MCF 10A (cell line): ENCODE measurements at regions not wholly inside any gene's neighbourhood (a gene's known extent, or its start where the extent isn't known, plus 50 kb on each side); places are given as distances from the start of the nearest gene placed in this dataset.

ENCODE experiments used
- BruUV-seq: library from RNA; stranded (reverse); fragments of 400-500 nt; replicated peaks from 2 replicates; lab custom pipeline; 2021; lab: Mats Ljungman, UMichigan
- CTCF ChIA-PET: fragments of 300-600 bp; sonication (Branson Sonifier 250); formaldehyde crosslinking; extraction: SDS; loops from one replicate; lab custom pipeline; 2021; ENCODE audit warnings: antibody characterized with exemption, inconsistent platforms; lab: Yijun Ruan, JAX
- POLR2A ChIA-PET: fragments of 300-600, 350-650 bp; sonication (Branson Sonifier 250); formaldehyde crosslinking; extraction: SDS; loops from one replicate; lab custom pipeline; 2020; ENCODE audit warnings: antibody characterized with exemption, inconsistent platforms; lab: Yijun Ruan, JAX
- DNase-seq: peaks from one replicate; pipeline ENCODE4 v3.0.0-alpha.2; 2018; ENCODE audit not compliant: unreplicated experiment
- H3K27ac Mint-ChIP-seq: one replicate; pipeline ENCODE4 v1.8.0; 2022; ENCODE audit warnings: mild to moderate bottlenecking, low read depth, mixed read lengths; ENCODE audit not compliant: unreplicated experiment
- H3K27me3 Mint-ChIP-seq: one replicate; pipeline ENCODE4 v1.8.0; 2022; ENCODE audit warnings: mixed read lengths; ENCODE audit not compliant: insufficient read depth, unreplicated experiment
- H3K36me3 Mint-ChIP-seq: one replicate; pipeline ENCODE4 v1.8.0; 2022; ENCODE audit warnings: mild to moderate bottlenecking, moderate library complexity, mixed read lengths; ENCODE audit not compliant: insufficient read depth, unreplicated experiment
- H3K4me1 Mint-ChIP-seq: one replicate; pipeline ENCODE4 v1.8.0; 2022; ENCODE audit warnings: mixed read lengths; ENCODE audit not compliant: insufficient read depth, unreplicated experiment
- H3K4me3 Mint-ChIP-seq: one replicate; pipeline ENCODE4 v1.8.0; 2022; ENCODE audit warnings: mild to moderate bottlenecking, moderate library complexity, mixed read lengths; ENCODE audit not compliant: unreplicated experiment
- H3K9me3 Mint-ChIP-seq: one replicate; pipeline ENCODE4 v1.8.0; 2022; ENCODE audit warnings: mixed read lengths; ENCODE audit not compliant: unreplicated experiment
- intact Hi-C: fragments of 100-400 bp; cut with micrococcal nuclease; formaldehyde crosslinking; loops from 2 replicates; pipeline ENCODE4 v1.14.1; 2022
- TF ChIP-seq, protein P1 (sequence below): fragments of 200-600 bp; IDR thresholded peaks from one replicate; pipeline ENCODE4 v1.8.0; 2022; ENCODE audit warnings: antibody characterized with exemption, mild to moderate bottlenecking; ENCODE audit not compliant: unreplicated experiment

DNA sequence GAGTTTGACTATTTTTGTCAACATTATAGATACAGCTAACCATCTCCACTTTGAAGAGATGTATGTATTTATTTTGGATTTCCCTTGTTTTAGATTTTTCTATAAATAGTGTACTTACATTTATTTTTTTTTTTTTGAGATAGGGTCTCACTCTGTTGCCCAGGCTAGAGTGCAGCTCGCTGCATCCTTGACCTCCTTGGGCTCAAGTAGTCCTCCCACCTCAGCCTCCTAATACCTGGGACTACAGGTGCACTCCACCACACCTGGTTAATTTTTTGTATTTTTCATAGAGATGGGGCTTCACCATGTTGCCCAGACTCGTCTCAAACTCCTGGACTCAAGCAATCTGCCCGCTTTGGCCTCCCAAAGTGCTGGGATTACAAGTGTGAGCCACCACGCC, 55.3 kb upstream of the TRPM1 start:
- H3K4me1 Mint-ChIP-seq: no peaks in the 10 kb centered on the region
- POLR2A ChIA-PET: interaction anchor here (0.7 kb wide), 1 partner anchor 196 kb away, joined by 3 read pairs; no protein-coding TSS in a partner anchor

DNA sequence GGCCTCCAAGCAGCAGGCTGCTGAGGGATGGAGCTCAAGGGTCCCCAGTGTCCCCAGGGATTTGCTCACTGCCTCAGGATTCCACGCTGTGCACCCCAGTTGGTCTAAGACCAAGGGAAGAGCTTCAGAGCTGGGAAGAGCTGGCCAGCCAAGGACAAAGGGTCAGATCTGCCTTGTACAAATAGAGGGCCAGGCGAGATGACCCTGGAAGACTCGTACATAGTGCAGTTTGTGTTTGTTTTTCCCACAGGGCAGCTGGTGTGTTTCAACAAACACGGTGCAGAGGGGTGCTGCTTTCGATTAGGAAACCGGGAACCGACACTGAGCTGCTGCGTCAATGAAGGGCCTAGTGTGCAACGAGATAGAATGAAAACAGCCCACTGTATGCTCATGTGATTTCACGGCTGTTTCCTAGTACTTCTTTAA, 56.1 kb upstream of the TRPM1 start:
- intact Hi-C loops: no loop called here
- CTCF ChIA-PET: interaction anchor here (1.1 kb wide), 1 partner anchor 299 kb away, joined by 4 read pairs; no protein-coding TSS in a partner anchor

More for the DNA sequence above, 55.3 kb upstream of the TRPM1 start:
- Mint-ChIP-seq H3K36me3 (no peaks in the 10 kb centered on the region), H3K27me3 (no peaks in the 10 kb centered on the region), H3K9me3 (no peaks in the 10 kb centered on the region), H3K4me3 (no peak overlapping the region), H3K27ac (no peak overlapping the region)
- BruUV-seq: no TSS peak
- TF ChIP-seq, protein P1, sequence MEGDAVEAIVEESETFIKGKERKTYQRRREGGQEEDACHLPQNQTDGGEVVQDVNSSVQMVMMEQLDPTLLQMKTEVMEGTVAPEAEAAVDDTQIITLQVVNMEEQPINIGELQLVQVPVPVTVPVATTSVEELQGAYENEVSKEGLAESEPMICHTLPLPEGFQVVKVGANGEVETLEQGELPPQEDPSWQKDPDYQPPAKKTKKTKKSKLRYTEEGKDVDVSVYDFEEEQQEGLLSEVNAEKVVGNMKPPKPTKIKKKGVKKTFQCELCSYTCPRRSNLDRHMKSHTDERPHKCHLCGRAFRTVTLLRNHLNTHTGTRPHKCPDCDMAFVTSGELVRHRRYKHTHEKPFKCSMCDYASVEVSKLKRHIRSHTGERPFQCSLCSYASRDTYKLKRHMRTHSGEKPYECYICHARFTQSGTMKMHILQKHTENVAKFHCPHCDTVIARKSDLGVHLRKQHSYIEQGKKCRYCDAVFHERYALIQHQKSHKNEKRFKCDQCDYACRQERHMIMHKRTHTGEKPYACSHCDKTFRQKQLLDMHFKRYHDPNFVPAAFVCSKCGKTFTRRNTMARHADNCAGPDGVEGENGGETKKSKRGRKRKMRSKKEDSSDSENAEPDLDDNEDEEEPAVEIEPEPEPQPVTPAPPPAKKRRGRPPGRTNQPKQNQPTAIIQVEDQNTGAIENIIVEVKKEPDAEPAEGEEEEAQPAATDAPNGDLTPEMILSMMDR: no peak
- intact Hi-C loops: no loop called here
- CTCF ChIA-PET: interaction anchor here (0.9 kb wide), 1 partner anchor 28 kb away, joined by 3 read pairs; no protein-coding TSS in a partner anchor
- DNase-seq: no peak

DNA sequence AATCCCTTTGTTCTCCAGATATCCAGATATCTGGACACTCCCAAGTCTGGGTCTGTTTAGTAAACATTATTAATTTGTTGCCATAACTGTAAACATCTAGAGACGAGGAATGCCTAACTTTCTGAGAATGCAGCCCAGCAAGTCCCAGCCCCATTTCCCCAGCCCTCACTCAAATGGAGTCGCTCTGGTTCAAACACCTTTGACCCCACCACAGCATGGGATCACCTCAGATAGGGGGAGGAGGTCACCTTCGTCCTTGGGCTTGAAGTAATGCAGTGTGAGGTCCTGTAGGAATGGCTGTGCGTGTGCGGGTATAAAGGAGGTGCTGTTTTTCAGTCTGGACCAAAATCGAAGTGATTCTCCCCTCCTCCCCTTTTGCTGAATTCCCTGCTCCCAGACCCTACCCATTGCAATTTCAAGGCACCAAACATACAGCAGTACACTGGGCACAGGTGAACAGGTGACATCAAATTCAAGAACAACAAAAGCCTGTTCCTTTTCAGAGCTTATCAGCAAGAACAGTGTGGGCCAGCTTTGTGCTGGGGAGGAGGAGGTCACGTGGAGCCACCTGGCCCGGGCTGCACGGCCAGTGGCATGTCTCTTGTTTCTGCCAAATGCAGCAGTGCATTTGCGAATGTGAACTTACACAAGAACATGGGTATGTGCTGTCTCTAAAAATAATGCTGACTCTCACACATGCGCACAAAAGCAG, 57.5 kb upstream of the TRPM1 start:
- H3K27me3 Mint-ChIP-seq: no peaks in the 10 kb centered on the region
- ChIA-PET POLR2A (interaction anchor here (0.6 to 0.8 kb wide), 2 partner anchors 169 to 1221 kb away, joined by 3 read pairs; no protein-coding TSS in a partner anchor), CTCF (no interaction called here)
- no peak overlapping the region for H3K4me3 Mint-ChIP-seq
- BruUV-seq: no TSS peak
- no peak for DNase-seq
- H3K36me3 Mint-ChIP-seq: no peaks in the 10 kb centered on the region
- peaks cover 8% of the 10 kb centered on the region for H3K4me1 Mint-ChIP-seq
- TF ChIP-seq, protein P1: no peak
- intact Hi-C loops: no loop called here
- no peaks in the 10 kb centered on the region for H3K9me3 Mint-ChIP-seq
- H3K27ac Mint-ChIP-seq: no peak overlapping the region

More for the DNA sequence above, 56.1 kb upstream of the TRPM1 start:
- H3K4me1 Mint-ChIP-seq: no peaks in the 10 kb centered on the region
- no peaks in the 10 kb centered on the region for H3K36me3 Mint-ChIP-seq
- no peaks in the 10 kb centered on the region for H3K9me3 Mint-ChIP-seq
- no peak overlapping the region for H3K4me3 Mint-ChIP-seq
- H3K27ac Mint-ChIP-seq: no peak overlapping the region
- TF ChIP-seq, protein P1: no peak
- POLR2A ChIA-PET: no interaction called here
- no peaks in the 10 kb centered on the region for H3K27me3 Mint-ChIP-seq
- BruUV-seq: no TSS peak
- no peak for DNase-seq

DNA sequence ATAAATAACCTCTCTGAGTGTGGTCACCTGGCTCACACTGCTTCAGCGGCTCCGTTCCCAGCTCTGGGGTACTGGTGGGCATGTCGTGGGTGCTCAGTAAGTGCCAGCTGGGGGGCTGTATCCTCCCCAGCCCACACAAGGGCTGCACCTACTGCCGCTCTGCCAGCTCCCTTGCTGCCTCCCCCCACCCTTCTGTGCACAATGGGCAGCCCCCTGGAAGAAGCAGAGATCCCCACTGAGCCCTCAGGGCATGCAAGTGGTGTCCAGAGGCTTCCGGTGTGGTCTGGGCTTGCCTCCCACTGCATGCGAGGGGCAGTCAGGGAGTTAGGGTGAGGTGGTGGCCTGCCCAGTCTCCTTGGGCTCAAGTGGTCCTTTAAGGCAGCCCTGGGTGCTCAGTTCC, 58.3 kb upstream of the TRPM1 start:
- no TSS peak for BruUV-seq
- DNase-seq: no peak
- CTCF ChIA-PET: interaction anchor here (0.6 to 1.4 kb wide), 2 partner anchors 55 to 291 kb away, joined by 3 to 5 read pairs; no protein-coding TSS in a partner anchor
- no peak overlapping the region for H3K4me3 Mint-ChIP-seq
- no peaks in the 10 kb centered on the region for H3K9me3 Mint-ChIP-seq
- POLR2A ChIA-PET: interaction anchor here (0.6 kb wide), 1 partner anchor 1222 kb away, joined by 3 read pairs; no protein-coding TSS in a partner anchor
- intact Hi-C loops: no loop called here
- H3K4me1 Mint-ChIP-seq: peaks cover 16% of the 10 kb centered on the region
- no peaks in the 10 kb centered on the region for H3K36me3 Mint-ChIP-seq
- H3K27me3 Mint-ChIP-seq: no peaks in the 10 kb centered on the region
- H3K27ac Mint-ChIP-seq: no peak overlapping the region
- TF ChIP-seq, protein P1: no peak
